ENCODE measurements at regions not wholly inside any gene's neighbourhood (a gene's known extent, or its start where the extent isn't known, plus 50 kb on each side); places are given as distances from the start of the nearest gene placed in this dataset.

DNA sequence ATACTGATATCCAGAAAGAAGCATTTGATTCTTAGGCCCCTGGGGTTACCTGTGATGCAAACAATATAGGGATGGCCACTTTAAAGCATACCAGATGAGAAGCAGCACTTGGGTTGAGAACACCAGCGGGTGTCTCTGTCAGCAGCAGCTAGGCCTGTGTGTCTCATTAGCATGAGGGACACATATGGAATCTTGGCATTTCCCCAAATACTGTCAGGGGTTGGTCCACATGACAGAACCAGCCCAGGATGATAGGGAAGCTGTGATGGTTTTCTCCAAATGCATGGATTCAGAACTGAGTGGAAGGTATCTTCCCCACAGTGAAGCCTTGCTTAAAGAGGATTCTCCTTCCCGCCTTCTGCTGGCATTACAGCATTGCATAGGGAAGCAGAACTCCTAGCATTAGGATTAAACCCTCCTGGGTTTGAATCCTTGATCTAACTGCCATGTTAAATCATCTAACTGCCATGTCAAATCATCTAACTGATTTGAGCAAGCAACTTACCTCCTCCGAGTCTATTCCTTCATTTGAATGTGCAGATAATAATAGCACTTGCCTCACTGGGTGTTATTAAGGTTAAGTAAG is 111.5 kb upstream of the WSCD2 start:
- Histone ChIP-seq H3K56ac (ENCODE audit: extremely low read depth, insufficient read depth, low read length) (no peak overlapping the region), H3K4me1 (ENCODE audit: control insufficient read depth, insufficient read depth, low read length) (no peaks in the 10 kb centered on the region), H2BK120ac (ENCODE audit: low read depth, low read length) (no peak overlapping the region), H2AFZ (replicated peaks; ENCODE audit: low read length, poor library complexity) (no peak overlapping the region), H3K4ac (ENCODE audit: low read depth, low read length) (no peak overlapping the region), H2BK15ac (ENCODE audit: low read depth, low read length) (no peak overlapping the region), H2BK5ac (ENCODE audit: low read depth, low read length, poor library complexity, severe bottlenecking) (no peak overlapping the region), H2AK5ac (ENCODE audit: low read depth, low read length) (no peak overlapping the region), H3K23ac (ENCODE audit: low read depth, low read length) (no peak overlapping the region), H3K18ac (ENCODE audit: low read depth, low read length) (no peak overlapping the region), H3K4me2 (ENCODE audit: low read depth, low read length) (no peak overlapping the region), H3K27ac (ENCODE audit: insufficient read depth, low read length) (no peak overlapping the region), H3K4me3 (ENCODE audit: insufficient read depth, low read depth, low read length) (no peak overlapping the region), H3K79me1 (ENCODE audit: low read depth in 1 of 2, low read length in 2 of 2) (no peaks in the 10 kb centered on the region), H2BK20ac (ENCODE audit: low read depth, low read length) (no peak overlapping the region), H3K9me1 (ENCODE audit: insufficient read depth, low read length) (no peaks in the 10 kb centered on the region), H3K27me3 (ENCODE audit: control insufficient read depth, insufficient read depth, low read length) (no peaks in the 10 kb centered on the region), H3K14ac (replicated peaks; ENCODE audit: low read depth, low read length) (no peak overlapping the region), H3K36me3 (ENCODE audit: control insufficient read depth, insufficient read depth, low read length) (no peaks in the 10 kb centered on the region), H4K8ac (ENCODE audit: low read depth in 2 of 2, low read length in 2 of 2) (no peak overlapping the region), H2AK9ac (replicated peaks; ENCODE audit: low read depth, low read length, poor library complexity) (no peak overlapping the region), H3K9ac (ENCODE audit: low read depth, low read length) (no peak overlapping the region), H3K9me3 (ENCODE audit: control insufficient read depth, insufficient read depth, low read length) (no peaks in the 10 kb centered on the region), H4K5ac (ENCODE audit: low read depth, low read length) (no peak overlapping the region), H4K20me1 (ENCODE audit: insufficient read depth, low read length) (no peaks in the 10 kb centered on the region), H4K91ac (ENCODE audit: insufficient read depth, low read depth, low read length) (no peak overlapping the region)
- intact Hi-C loops (cut with micrococcal nuclease) (no loop called here), dilution Hi-C loops (cut with HindIII; ENCODE audit: low sequenced_read_pairs, unreplicated experiment) (no loop called here), in situ Hi-C loops (cut with MboI; ENCODE audit: low sequenced_read_pairs) (no loop called here)
- DNase-seq, result no peak
- CTCF ChIA-PET, result no interaction called here
- BruUV-seq (replicated peaks), result no TSS peak
- ATAC-seq (ENCODE audit: low read depth), result no peak
- POLR2A ChIA-PET (ENCODE audit: unreplicated experiment), result no interaction called here
- TF ChIP-seq MAZ (IDR thresholded peaks at IDR 0.05; ENCODE audit: borderline replicate concordance, low read depth, low read length) (no peak), RAD21 (IDR thresholded peaks at IDR 0.05; ENCODE audit: low read length) (no peak), MAFK (IDR thresholded peaks at IDR 0.05; ENCODE audit: low read depth, low read length) (no peak), CEBPB (IDR thresholded peaks at IDR 0.05; ENCODE audit: low read depth, low read length) (no peak), POLR2A (IDR thresholded peaks at IDR 0.05; ENCODE audit: low read depth, low read length) (no peak), CHD1 (IDR thresholded peaks at IDR 0.05; ENCODE audit: low read depth, low read length) (no peak), MXI1 (IDR thresholded peaks at IDR 0.05; ENCODE audit: borderline replicate concordance, low read depth, low read length) (no peak), BHLHE40 (IDR thresholded peaks at IDR 0.05; ENCODE audit: low read depth, low read length) (no peak), SMC3 (IDR thresholded peaks at IDR 0.05; ENCODE audit: low read depth, low read length) (no peak)
- TF ChIP-seq, protein P1, sequence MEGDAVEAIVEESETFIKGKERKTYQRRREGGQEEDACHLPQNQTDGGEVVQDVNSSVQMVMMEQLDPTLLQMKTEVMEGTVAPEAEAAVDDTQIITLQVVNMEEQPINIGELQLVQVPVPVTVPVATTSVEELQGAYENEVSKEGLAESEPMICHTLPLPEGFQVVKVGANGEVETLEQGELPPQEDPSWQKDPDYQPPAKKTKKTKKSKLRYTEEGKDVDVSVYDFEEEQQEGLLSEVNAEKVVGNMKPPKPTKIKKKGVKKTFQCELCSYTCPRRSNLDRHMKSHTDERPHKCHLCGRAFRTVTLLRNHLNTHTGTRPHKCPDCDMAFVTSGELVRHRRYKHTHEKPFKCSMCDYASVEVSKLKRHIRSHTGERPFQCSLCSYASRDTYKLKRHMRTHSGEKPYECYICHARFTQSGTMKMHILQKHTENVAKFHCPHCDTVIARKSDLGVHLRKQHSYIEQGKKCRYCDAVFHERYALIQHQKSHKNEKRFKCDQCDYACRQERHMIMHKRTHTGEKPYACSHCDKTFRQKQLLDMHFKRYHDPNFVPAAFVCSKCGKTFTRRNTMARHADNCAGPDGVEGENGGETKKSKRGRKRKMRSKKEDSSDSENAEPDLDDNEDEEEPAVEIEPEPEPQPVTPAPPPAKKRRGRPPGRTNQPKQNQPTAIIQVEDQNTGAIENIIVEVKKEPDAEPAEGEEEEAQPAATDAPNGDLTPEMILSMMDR (conservative IDR thresholded peaks at IDR 0.05; ENCODE audit: low read depth, low read length), result no peak
- TF ChIP-seq, protein P2, sequence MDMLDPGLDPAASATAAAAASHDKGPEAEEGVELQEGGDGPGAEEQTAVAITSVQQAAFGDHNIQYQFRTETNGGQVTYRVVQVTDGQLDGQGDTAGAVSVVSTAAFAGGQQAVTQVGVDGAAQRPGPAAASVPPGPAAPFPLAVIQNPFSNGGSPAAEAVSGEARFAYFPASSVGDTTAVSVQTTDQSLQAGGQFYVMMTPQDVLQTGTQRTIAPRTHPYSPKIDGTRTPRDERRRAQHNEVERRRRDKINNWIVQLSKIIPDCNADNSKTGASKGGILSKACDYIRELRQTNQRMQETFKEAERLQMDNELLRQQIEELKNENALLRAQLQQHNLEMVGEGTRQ (IDR thresholded peaks at IDR 0.05; ENCODE audit: low read depth, low read length), result no peak
- 29% methylated on average over 2 of the region's 3 CpGs; no CpG with 5 or more reads in 1 of the 2 experiments for WGBS, 2 experiments (ENCODE audit: extremely low coverage in 2 of 2, insufficient read length in 1 of 2)

Measured in IMR-90 (cell line).